ENCODE measurements at regions not wholly inside any gene's neighbourhood (a gene's known extent, or its start where the extent isn't known, plus 50 kb on each side); places are given as distances from the start of the nearest gene placed in this dataset.

DNA sequence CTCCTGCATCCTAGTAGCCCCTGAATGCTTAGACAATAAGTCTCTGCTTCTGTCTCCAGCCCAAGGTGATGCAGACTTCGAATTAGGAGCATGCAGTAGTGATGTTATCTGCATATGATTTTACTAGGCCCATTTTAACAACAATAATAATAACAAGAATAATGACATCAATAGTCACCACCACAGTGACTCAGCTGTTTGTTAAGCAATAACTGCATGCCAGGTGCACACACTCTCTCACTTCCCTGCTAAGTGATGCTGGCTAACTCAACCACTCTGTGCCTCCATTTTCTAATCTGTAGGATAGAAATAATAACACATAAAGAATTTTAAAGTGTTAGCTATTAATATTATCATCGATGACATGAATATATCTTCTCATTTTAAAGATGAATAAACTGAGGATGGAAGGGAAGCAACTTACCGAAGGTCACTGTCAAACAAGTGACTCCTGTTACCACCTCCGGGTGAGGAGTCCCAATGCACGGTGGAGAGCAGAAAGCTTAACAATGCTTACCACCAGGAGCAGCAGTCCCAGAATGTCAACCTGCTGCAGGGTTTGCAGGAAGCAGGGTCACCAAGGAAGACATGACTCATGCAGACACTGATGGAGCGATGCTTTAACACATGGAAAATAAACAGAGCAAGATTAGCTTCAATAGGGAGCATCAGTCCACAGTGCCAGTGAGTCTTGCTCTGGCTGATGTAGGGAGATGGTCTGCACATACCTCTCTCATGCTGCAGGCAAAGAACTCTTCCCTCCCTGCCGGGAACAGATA is 290.2 kb downstream of the SPATA17 start:
- Mint-ChIP-seq H3K27ac (no peak overlapping the region), H3K4me1 (ENCODE audit: low read depth) (no peaks in the 10 kb centered on the region), H3K4me3 (no peak overlapping the region), H3K36me3 (ENCODE audit: low read depth) (no peaks in the 10 kb centered on the region), H3K27me3 (peaks cover 17% of the 10 kb centered on the region), H3K9me3 (no peaks in the 10 kb centered on the region)

GRCh38 chr1:217924924-217925323 is 293.8 kb downstream of the SPATA17 start:
- Mint-ChIP-seq H3K9me3 (peaks cover 3% of the 10 kb centered on the region), H3K4me1 (ENCODE audit: low read depth) (no peaks in the 10 kb centered on the region), H3K27me3 (peaks cover 18% of the 10 kb centered on the region), H3K4me3 (no peak overlapping the region), H3K27ac (no peak overlapping the region), H3K36me3 (ENCODE audit: low read depth) (no peaks in the 10 kb centered on the region)

- no peaks in the 10 kb centered on the region for H3K4me1 Mint-ChIP-seq (ENCODE audit: low read depth)
- peaks cover 13% of the 10 kb centered on the region for H3K27me3 Mint-ChIP-seq
- H3K36me3 Mint-ChIP-seq (ENCODE audit: low read depth), result no peaks in the 10 kb centered on the region
- H3K4me3 Mint-ChIP-seq, result no peak overlapping the region
- H3K9me3 Mint-ChIP-seq, result peaks cover 3% of the 10 kb centered on the region
- H3K27ac Mint-ChIP-seq, result no peak overlapping the region
These were observed 298.2 kb downstream of the SPATA17 start for GRCh38 chr1:217929213-217929885.

GRCh38 chr1:217943361-217943760 is 312.2 kb downstream of the SPATA17 start:
- Mint-ChIP-seq H3K4me3 (no peak overlapping the region), H3K27ac (no peak overlapping the region), H3K9me3 (no peaks in the 10 kb centered on the region), H3K27me3 (no peaks in the 10 kb centered on the region), H3K36me3 (ENCODE audit: low read depth) (no peaks in the 10 kb centered on the region), H3K4me1 (ENCODE audit: low read depth) (no peaks in the 10 kb centered on the region)

DNA sequence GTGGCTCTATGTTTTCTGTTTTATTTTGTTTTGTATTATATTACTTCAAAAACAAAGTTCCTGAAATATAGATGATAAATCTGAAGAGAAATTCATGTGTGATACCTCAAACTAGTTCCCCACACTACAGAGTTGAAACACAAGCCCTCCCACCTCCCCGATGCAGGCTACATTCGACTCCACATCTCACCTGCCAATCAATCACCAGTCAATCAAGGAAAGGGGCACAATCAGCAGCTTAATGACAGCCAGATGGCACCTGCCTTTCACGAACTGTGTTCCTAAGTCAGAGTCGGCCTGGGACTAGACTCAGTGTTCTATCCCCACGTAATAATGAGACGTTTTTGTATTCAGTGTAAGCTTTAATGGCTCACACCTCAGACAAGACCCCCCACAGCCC is 313.4 kb downstream of the SPATA17 start:
- H3K9me3 Mint-ChIP-seq, result no peaks in the 10 kb centered on the region
- H3K4me3 Mint-ChIP-seq, result no peak overlapping the region
- no peak overlapping the region for H3K27ac Mint-ChIP-seq
- no peaks in the 10 kb centered on the region for H3K4me1 Mint-ChIP-seq (ENCODE audit: low read depth)
- no peaks in the 10 kb centered on the region for H3K27me3 Mint-ChIP-seq
- no peaks in the 10 kb centered on the region for H3K36me3 Mint-ChIP-seq (ENCODE audit: low read depth)

GRCh38 chr1:217946511-217946910 is 315.4 kb downstream of the SPATA17 start:
- Mint-ChIP-seq H3K36me3 (ENCODE audit: low read depth) (no peaks in the 10 kb centered on the region), H3K4me1 (ENCODE audit: low read depth) (no peaks in the 10 kb centered on the region), H3K27ac (no peak overlapping the region), H3K27me3 (no peaks in the 10 kb centered on the region), H3K4me3 (no peak overlapping the region), H3K9me3 (no peaks in the 10 kb centered on the region)

GRCh38 chr1:217948741-217949140 is 317.6 kb downstream of the SPATA17 start:
- no peaks in the 10 kb centered on the region for H3K36me3 Mint-ChIP-seq (ENCODE audit: low read depth)
- H3K9me3 Mint-ChIP-seq, result no peaks in the 10 kb centered on the region
- no peaks in the 10 kb centered on the region for H3K4me1 Mint-ChIP-seq (ENCODE audit: low read depth)
- H3K27me3 Mint-ChIP-seq, result no peaks in the 10 kb centered on the region
- no peak overlapping the region for H3K4me3 Mint-ChIP-seq
- H3K27ac Mint-ChIP-seq, result no peak overlapping the region

DNA sequence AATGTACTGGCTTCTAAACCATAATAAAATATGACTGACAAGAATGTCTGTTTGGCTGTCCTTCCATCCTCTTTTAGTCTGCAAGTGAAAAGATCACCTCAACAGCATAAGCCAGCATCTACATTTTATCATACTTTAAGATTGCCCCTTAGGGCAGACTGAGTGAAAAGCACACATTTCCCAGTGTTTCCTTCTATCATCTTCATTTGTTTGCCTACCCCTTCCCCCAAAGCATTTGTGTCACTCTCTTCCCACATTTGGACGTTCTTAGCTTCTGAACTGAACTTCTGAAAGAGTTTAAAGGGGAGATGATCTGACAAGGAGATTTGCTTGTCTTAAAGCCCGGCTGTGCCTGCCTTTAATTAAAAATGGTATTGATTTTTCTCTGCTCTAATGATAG is 322.2 kb downstream of the SPATA17 start:
- Mint-ChIP-seq H3K4me1 (ENCODE audit: low read depth) (no peaks in the 10 kb centered on the region), H3K27me3 (no peaks in the 10 kb centered on the region), H3K4me3 (no peak overlapping the region), H3K36me3 (ENCODE audit: low read depth) (no peaks in the 10 kb centered on the region), H3K9me3 (peaks cover 5% of the 10 kb centered on the region), H3K27ac (no peak overlapping the region)

DNA sequence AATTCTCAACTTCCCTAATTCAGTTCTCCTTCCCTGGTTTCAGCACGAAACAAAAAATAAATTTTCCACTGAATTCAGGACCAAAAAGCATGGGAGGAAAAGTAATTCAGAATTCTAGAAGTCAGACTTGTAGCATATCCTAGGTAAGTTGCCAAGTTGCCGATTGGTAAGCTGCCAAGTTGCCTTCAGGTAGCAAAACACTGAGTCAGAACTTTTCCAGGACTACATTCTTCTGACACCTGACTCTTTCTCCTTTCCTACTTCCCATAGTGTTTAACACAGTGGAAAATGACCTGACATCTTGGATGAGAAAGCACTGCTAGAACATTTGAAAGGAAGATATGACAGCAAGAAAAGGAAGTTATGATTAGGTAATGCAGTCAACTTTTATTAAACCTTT is 322.8 kb downstream of the SPATA17 start:
- Mint-ChIP-seq H3K36me3 (ENCODE audit: low read depth) (no peaks in the 10 kb centered on the region), H3K4me1 (ENCODE audit: low read depth) (no peaks in the 10 kb centered on the region), H3K4me3 (no peak overlapping the region), H3K27me3 (no peaks in the 10 kb centered on the region), H3K27ac (no peak overlapping the region), H3K9me3 (peaks cover 7% of the 10 kb centered on the region)

GRCh38 chr1:217955723-217956122 is 324.6 kb downstream of the SPATA17 start:
- no peaks in the 10 kb centered on the region for H3K36me3 Mint-ChIP-seq (ENCODE audit: low read depth)
- H3K27ac Mint-ChIP-seq, result no peak overlapping the region
- peaks cover 11% of the 10 kb centered on the region for H3K9me3 Mint-ChIP-seq
- H3K4me1 Mint-ChIP-seq (ENCODE audit: low read depth), result no peaks in the 10 kb centered on the region
- no peak overlapping the region for H3K4me3 Mint-ChIP-seq
- no peaks in the 10 kb centered on the region for H3K27me3 Mint-ChIP-seq

GRCh38 chr1:217965156-217965786 is 319.8 kb upstream of the RRP15 start:
- Mint-ChIP-seq H3K27ac (no peak overlapping the region), H3K4me1 (ENCODE audit: low read depth) (no peaks in the 10 kb centered on the region), H3K9me3 (peaks cover 6% of the 10 kb centered on the region), H3K4me3 (no peak overlapping the region), H3K36me3 (ENCODE audit: low read depth) (no peaks in the 10 kb centered on the region), H3K27me3 (no peaks in the 10 kb centered on the region)

- no peaks in the 10 kb centered on the region for H3K27me3 Mint-ChIP-seq
- H3K36me3 Mint-ChIP-seq (ENCODE audit: low read depth), result no peaks in the 10 kb centered on the region
- H3K4me3 Mint-ChIP-seq, result no peak overlapping the region
- H3K27ac Mint-ChIP-seq, result no peak overlapping the region
- H3K4me1 Mint-ChIP-seq (ENCODE audit: low read depth), result no peaks in the 10 kb centered on the region
- H3K9me3 Mint-ChIP-seq, result peaks cover 10% of the 10 kb centered on the region
These were observed 317.0 kb upstream of the RRP15 start for GRCh38 chr1:217968085-217968484.

- Mint-ChIP-seq H3K4me3 (no peak overlapping the region), H3K27me3 (no peaks in the 10 kb centered on the region), H3K27ac (no peak overlapping the region), H3K9me3 (peaks cover 4% of the 10 kb centered on the region), H3K4me1 (ENCODE audit: low read depth) (no peaks in the 10 kb centered on the region), H3K36me3 (ENCODE audit: low read depth) (no peaks in the 10 kb centered on the region)
These were observed 315.7 kb upstream of the RRP15 start for GRCh38 chr1:217969428-217969827.

GRCh38 chr1:217977943-217978342 is 307.1 kb upstream of the RRP15 start:
- Mint-ChIP-seq H3K27ac (no peak overlapping the region), H3K36me3 (ENCODE audit: low read depth) (no peaks in the 10 kb centered on the region), H3K27me3 (no peaks in the 10 kb centered on the region), H3K4me3 (no peak overlapping the region), H3K4me1 (ENCODE audit: low read depth) (no peaks in the 10 kb centered on the region), H3K9me3 (peaks cover 8% of the 10 kb centered on the region)

DNA sequence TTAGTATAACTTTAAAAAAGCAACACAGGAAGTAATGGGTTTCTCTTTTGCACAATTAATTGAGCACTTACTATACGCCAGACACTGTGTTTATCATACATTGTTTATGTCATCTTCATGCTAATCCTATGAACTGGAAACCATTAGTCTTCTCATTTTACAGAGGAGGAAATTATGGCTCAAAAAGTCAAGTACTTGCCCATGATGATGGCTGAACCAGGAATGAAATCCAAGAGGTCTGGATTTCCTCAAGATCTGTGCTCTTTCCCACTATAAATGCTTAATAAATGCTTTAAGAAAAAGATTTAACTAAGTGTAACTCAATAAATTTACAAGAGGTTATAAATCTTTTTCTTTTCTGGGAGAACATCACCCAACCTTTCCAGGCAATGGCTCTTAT is 303.7 kb upstream of the RRP15 start:
- Mint-ChIP-seq H3K36me3 (ENCODE audit: low read depth) (no peaks in the 10 kb centered on the region), H3K27me3 (no peaks in the 10 kb centered on the region), H3K27ac (no peak overlapping the region), H3K4me1 (ENCODE audit: low read depth) (no peaks in the 10 kb centered on the region), H3K9me3 (peaks cover 4% of the 10 kb centered on the region), H3K4me3 (no peak overlapping the region)

Data from stimulated activated naive CD8-positive, alpha-beta T cell treated with anti-CD3 and anti-CD28 coated beads, Interleukin-15, Interleukin-2, amounts not matched to agents 100 ng/mL and 50 ng/mL, for 24 hours (primary cell).